Mesothelial cell of epicardium (in vitro differentiated cells): ENCODE measurements at regions not wholly inside any gene's neighbourhood (a gene's known extent, or its start where the extent isn't known, plus 50 kb on each side); places are given as distances from the start of the nearest gene placed in this dataset.

ENCODE experiments used
- DNase-seq, 2 experiments: peaks; one replicate each; pipeline ENCODE4 v3.0.0; 2021; ENCODE audit warnings: low spot score in 2 of 2; ENCODE audit not compliant: unreplicated experiment in 2 of 2
- H3K27ac Mint-ChIP-seq: 2 replicates; pipeline ENCODE4 v1.8.0; 2021; ENCODE audit warnings: mixed read lengths
- H3K27me3 Mint-ChIP-seq: 2 replicates; pipeline ENCODE4 v1.8.0; 2021; ENCODE audit warnings: low read depth, mixed read lengths
- H3K36me3 Mint-ChIP-seq: 2 replicates; pipeline ENCODE4 v1.8.0; 2021; ENCODE audit warnings: mixed read lengths
- H3K4me1 Mint-ChIP-seq: 2 replicates; pipeline ENCODE4 v1.8.0; 2021; ENCODE audit warnings: mixed read lengths
- H3K4me3 Mint-ChIP-seq: 2 replicates; pipeline ENCODE4 v1.8.0; 2021; ENCODE audit warnings: mild to moderate bottlenecking, moderate library complexity, mixed read lengths
- H3K9me3 Mint-ChIP-seq: 2 replicates; pipeline ENCODE4 v1.8.0; 2021; ENCODE audit warnings: mixed read lengths
- CTCF ChIP-seq: fragments of 200-600 bp; sonication (generic); IDR thresholded peaks from one replicate; pipeline ENCODE4 v1.5.0; 2021; ENCODE audit warnings: antibody characterized with exemption; ENCODE audit not compliant: unreplicated experiment

- Mint-ChIP-seq H3K27ac (no peak overlapping the region), H3K4me3 (no peak overlapping the region), H3K36me3 (no peaks in the 10 kb centered on the region), H3K27me3 (no peaks in the 10 kb centered on the region), H3K4me1 (peaks cover 1% of the 10 kb centered on the region), H3K9me3 (no peaks in the 10 kb centered on the region)
- no peak for DNase-seq
- no peak for TF ChIP-seq CTCF
Observed at GRCh38 chr11:37710031-37710430, 1112.0 kb upstream of the RAG2 start.

GRCh38 chr11:37704791-37705190 lies 1106.8 kb upstream of the RAG2 start:
- H3K9me3 Mint-ChIP-seq, result no peaks in the 10 kb centered on the region
- no peaks in the 10 kb centered on the region for H3K4me1 Mint-ChIP-seq
- no peak for DNase-seq
- TF ChIP-seq CTCF, result no peak
- no peak overlapping the region for H3K4me3 Mint-ChIP-seq
- H3K27me3 Mint-ChIP-seq, result no peaks in the 10 kb centered on the region
- no peaks in the 10 kb centered on the region for H3K36me3 Mint-ChIP-seq
- H3K27ac Mint-ChIP-seq, result no peak overlapping the region

- Mint-ChIP-seq H3K27me3 (no peaks in the 10 kb centered on the region), H3K27ac (no peak overlapping the region), H3K4me1 (no peaks in the 10 kb centered on the region), H3K4me3 (no peak overlapping the region), H3K36me3 (peaks cover 8% of the 10 kb centered on the region), H3K9me3 (peaks cover 20% of the 10 kb centered on the region)
- no peak for TF ChIP-seq CTCF
- DNase-seq, result no peak
Observed at GRCh38 chr11:37699644-37700043, 1101.6 kb upstream of the RAG2 start.

GRCh38 chr11:37695283-37695682 lies 1097.2 kb upstream of the RAG2 start:
- Mint-ChIP-seq H3K4me1 (no peaks in the 10 kb centered on the region), H3K27ac (no peak overlapping the region), H3K36me3 (peaks cover 14% of the 10 kb centered on the region), H3K4me3 (no peak overlapping the region), H3K9me3 (peaks cover 37% of the 10 kb centered on the region), H3K27me3 (no peaks in the 10 kb centered on the region)
- DNase-seq, result no peak
- no peak for TF ChIP-seq CTCF

- no peak for DNase-seq
- H3K36me3 Mint-ChIP-seq, result peaks cover 9% of the 10 kb centered on the region
- H3K4me1 Mint-ChIP-seq, result no peaks in the 10 kb centered on the region
- no peak overlapping the region for H3K27ac Mint-ChIP-seq
- TF ChIP-seq CTCF, result no peak
- peaks cover 29% of the 10 kb centered on the region for H3K9me3 Mint-ChIP-seq
- H3K4me3 Mint-ChIP-seq, result no peak overlapping the region
- no peaks in the 10 kb centered on the region for H3K27me3 Mint-ChIP-seq
Observed at GRCh38 chr11:37689951-37690350, 1091.9 kb upstream of the RAG2 start.

- no peak for TF ChIP-seq CTCF
- H3K4me1 Mint-ChIP-seq, result no peaks in the 10 kb centered on the region
- no peak overlapping the region for H3K27ac Mint-ChIP-seq
- peaks cover 18% of the 10 kb centered on the region for H3K9me3 Mint-ChIP-seq
- no peaks in the 10 kb centered on the region for H3K27me3 Mint-ChIP-seq
- H3K4me3 Mint-ChIP-seq, result no peak overlapping the region
- peaks cover 2% of the 10 kb centered on the region for H3K36me3 Mint-ChIP-seq
- no peak for DNase-seq
Observed at GRCh38 chr11:37688456-37688855, 1090.4 kb upstream of the RAG2 start.
